Endothelial cell of umbilical vein (primary cell): ENCODE measurements at regions not wholly inside any gene's neighbourhood (a gene's known extent, or its start where the extent isn't known, plus 50 kb on each side); places are given as distances from the start of the nearest gene placed in this dataset.

Experiments
- BruUV-seq: library from RNA; stranded (reverse); fragments of 400-500 nt; replicated peaks from 2 replicates; lab custom pipeline; 2021; lab: Mats Ljungman, UMichigan
- CTCF ChIA-PET: fragments of 300-600, 350-600 bp; sonication (Branson Sonifier 250); formaldehyde crosslinking; loops from one replicate; lab custom pipeline; 2021; ENCODE audit warnings: antibody characterized with exemption, inconsistent platforms; lab: Charles Lee
- POLR2A ChIA-PET: fragments of 300-600, 350-600 bp; sonication (Branson Sonifier 250); formaldehyde crosslinking; loops from one replicate; lab custom pipeline; 2021; ENCODE audit warnings: antibody characterized with exemption, inconsistent platforms; lab: Charles Lee
- DNase-seq: peaks from one replicate; pipeline ENCODE4 v3.0.0-alpha.2; 2011; ENCODE audit warnings: low read depth, low spot score
- FAIRE-seq: peaks from 2 replicates; lab custom pipeline; 2011; peaks lifted over from hg19 to GRCh38; lab: Jason Lieb, UNC
- H2AFZ ChIP-seq: 2 replicates; pipeline ENCODE4 v1.6.0; 2012; ENCODE audit warnings: low read depth, low read length, control low read depth, inconsistent platforms
- H3K27ac ChIP-seq: 2 replicates; pipeline ENCODE4 v1.5.1; 2011; ENCODE audit warnings: low read depth, mild to moderate bottlenecking, control low read depth, low read length, moderate library complexity; ENCODE audit not compliant: insufficient read depth
- H3K27me3 ChIP-seq, 2 experiments: 2 replicates each; pipeline versions ENCODE4 v1.6.0 to v1.6.1; 2011; ENCODE audit warnings: low read length in 2 of 2, mixed read lengths in 1 of 2; ENCODE audit not compliant: control insufficient read depth in 2 of 2, insufficient read depth in 2 of 2
- H3K36me3 ChIP-seq, 2 experiments: 2 replicates in 1 of 2; 3 replicates in 1 of 2; pipeline ENCODE4 v1.5.1; 2011; ENCODE audit warnings: low read length in 2 of 2, mild to moderate bottlenecking in 1 of 2, moderate library complexity in 1 of 2; ENCODE audit not compliant: control insufficient read depth in 2 of 2, insufficient read depth in 2 of 2; ENCODE audit errors: extremely low read depth in 1 of 2
- H3K4me1 ChIP-seq: 3 replicates; pipeline ENCODE4 v1.5.1; 2011; ENCODE audit warnings: mild to moderate bottlenecking, low read length; ENCODE audit not compliant: control insufficient read depth, insufficient read depth; ENCODE audit errors: extremely low read depth
- H3K4me2 ChIP-seq: 2 replicates; pipeline ENCODE4 v1.6.1; 2011; ENCODE audit warnings: low read length, control low read depth, mixed read lengths; ENCODE audit not compliant: insufficient read depth
- H3K4me3 ChIP-seq, 3 experiments: fragments of 200-600 bp in 1 of 3; sonication (generic), shearing (Covaris generic) in 1 of 3; replicated peaks in 1 of 3; 2 replicates each; pipeline ENCODE4 v1.5.1; 2011 to 2016; ENCODE audit warnings: control low read depth in 3 of 3, low read length in 3 of 3, mild to moderate bottlenecking in 2 of 3, inconsistent platforms in 1 of 3, low read depth in 1 of 3, moderate library complexity in 1 of 3; ENCODE audit not compliant: insufficient read depth in 1 of 3
- H3K79me2 ChIP-seq: 2 replicates; pipeline ENCODE4 v1.6.0; 2012; ENCODE audit warnings: low read length, inconsistent platforms; ENCODE audit not compliant: control insufficient read depth, insufficient read depth
- H3K9ac ChIP-seq: replicated peaks from 2 replicates; pipeline ENCODE3; 2011; ENCODE audit warnings: low read length, control low read depth; ENCODE audit not compliant: insufficient read depth; ENCODE audit errors: extremely low read depth
- H3K9me1 ChIP-seq: replicated peaks from 3 replicates; pipeline ENCODE4 v1.6.0; 2011; ENCODE audit warnings: mild to moderate bottlenecking, low read length; ENCODE audit not compliant: control insufficient read depth, insufficient read depth; ENCODE audit errors: extremely low read depth
- H3K9me3 ChIP-seq: replicated peaks from 2 replicates; pipeline ENCODE4 v1.5.1; 2012; ENCODE audit warnings: low read length, inconsistent platforms; ENCODE audit not compliant: control insufficient read depth, insufficient read depth
- H4K20me1 ChIP-seq: replicated peaks from 2 replicates; pipeline ENCODE3; 2011; ENCODE audit warnings: mild to moderate bottlenecking, low read length; ENCODE audit not compliant: control insufficient read depth, insufficient read depth; ENCODE audit errors: extremely low read depth
- EZH2 ChIP-seq: IDR thresholded peaks from 2 replicates; pipeline ENCODE4 v1.6.1; 2012; ENCODE audit warnings: borderline replicate concordance, low read depth, mild to moderate bottlenecking, moderate library complexity, low read length, inconsistent platforms; ENCODE audit not compliant: severe bottlenecking
- FOS ChIP-seq: IDR thresholded peaks from 2 replicates; pipeline ENCODE4 v1.6.1; 2011; ENCODE audit warnings: mild to moderate bottlenecking, low read length, moderate library complexity, borderline replicate concordance; ENCODE audit not compliant: insufficient read depth
- GATA2 ChIP-seq: IDR thresholded peaks from 2 replicates; pipeline ENCODE4 v1.7.0; 2011; ENCODE audit warnings: low read depth, mild to moderate bottlenecking, moderate library complexity, mixed read lengths, low read length; ENCODE audit not compliant: insufficient read length, insufficient read depth
- JUN ChIP-seq: IDR thresholded peaks from 2 replicates; pipeline ENCODE4 v1.6.1; 2011; ENCODE audit warnings: borderline replicate concordance, low read depth; ENCODE audit not compliant: insufficient read length, insufficient read depth
- MYC ChIP-seq: IDR thresholded peaks from one replicate; pipeline ENCODE4 v1.6.1; 2011; ENCODE audit warnings: mild to moderate bottlenecking, low read depth, low read length
- POLR2A ChIP-seq: IDR thresholded peaks from 2 replicates; pipeline ENCODE4 v1.6.1; 2012; ENCODE audit warnings: low read depth, mild to moderate bottlenecking, control low read depth, low read length
- POLR2AphosphoS5 ChIP-seq: IDR thresholded peaks from 2 replicates; pipeline ENCODE4 v1.6.1; 2012; ENCODE audit warnings: low read depth, mild to moderate bottlenecking, control low read depth, low read length, moderate library complexity; ENCODE audit not compliant: insufficient read depth
- dilution Hi-C: fragments of 300-500 bp; cut with MboI; formaldehyde crosslinking; loops from one replicate; pipeline ENCODE4 v1.15.0; 2019; ENCODE audit warnings: low sequenced_read_pairs; ENCODE audit not compliant: extremely low pct_ligation_motif_present
- intact Hi-C: fragments of 100-400 bp; cut with micrococcal nuclease; formaldehyde crosslinking; loops from one replicate; pipeline ENCODE4 v1.10.0; 2022
- TF ChIP-seq, protein P1 (sequence below): IDR thresholded peaks from 2 replicates; pipeline ENCODE4 v1.6.1; 2011; ENCODE audit not compliant: insufficient read depth, insufficient read length
- TF ChIP-seq, protein P2 (sequence below), 2 donors: IDR thresholded peaks; 1 replicate in 1 of 2; 2 replicates in 1 of 2; pipeline ENCODE4 v1.5.1; 2011; ENCODE audit warnings: low read length in 2 of 2, mild to moderate bottlenecking in 2 of 2, moderate library complexity in 2 of 2, control low read depth in 1 of 2, inconsistent platforms in 1 of 2, low read depth in 1 of 2; ENCODE audit not compliant: insufficient read depth in 1 of 2; ENCODE audit errors: extremely low read depth in 1 of 2

GRCh38 chr5:161084115-161084514 is 232.1 kb upstream of the ATP10B start:
- no peaks in the 10 kb centered on the region for H3K79me2 ChIP-seq
- ChIA-PET POLR2A (no interaction called here), CTCF (no interaction called here)
- H3K4me1 ChIP-seq: no peaks in the 10 kb centered on the region
- DNase-seq (no peak), FAIRE-seq (no peak)
- no peaks in the 10 kb centered on the region for H3K36me3 ChIP-seq
- BruUV-seq: no TSS peak
- no peak overlapping the region for H3K27ac ChIP-seq
- H3K9me3 ChIP-seq: peaks cover 2% of the 10 kb centered on the region
- H3K9ac ChIP-seq: no peak overlapping the region
- no peak overlapping the region for H3K4me3 ChIP-seq
- no peaks in the 10 kb centered on the region for H4K20me1 ChIP-seq
- no peak overlapping the region for H3K4me2 ChIP-seq
- H2AFZ ChIP-seq: no peak overlapping the region
- no peaks in the 10 kb centered on the region for H3K9me1 ChIP-seq
- no peaks in the 10 kb centered on the region for H3K27me3 ChIP-seq
- TF ChIP-seq POLR2A (no peak), EZH2 (no peak), POLR2AphosphoS5 (no peak), MYC (no peak), GATA2 (no peak), JUN (no peak), FOS (no peak)
- TF ChIP-seq, protein P1, sequence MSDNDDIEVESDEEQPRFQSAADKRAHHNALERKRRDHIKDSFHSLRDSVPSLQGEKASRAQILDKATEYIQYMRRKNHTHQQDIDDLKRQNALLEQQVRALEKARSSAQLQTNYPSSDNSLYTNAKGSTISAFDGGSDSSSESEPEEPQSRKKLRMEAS: no peak
- TF ChIP-seq, protein P2, sequence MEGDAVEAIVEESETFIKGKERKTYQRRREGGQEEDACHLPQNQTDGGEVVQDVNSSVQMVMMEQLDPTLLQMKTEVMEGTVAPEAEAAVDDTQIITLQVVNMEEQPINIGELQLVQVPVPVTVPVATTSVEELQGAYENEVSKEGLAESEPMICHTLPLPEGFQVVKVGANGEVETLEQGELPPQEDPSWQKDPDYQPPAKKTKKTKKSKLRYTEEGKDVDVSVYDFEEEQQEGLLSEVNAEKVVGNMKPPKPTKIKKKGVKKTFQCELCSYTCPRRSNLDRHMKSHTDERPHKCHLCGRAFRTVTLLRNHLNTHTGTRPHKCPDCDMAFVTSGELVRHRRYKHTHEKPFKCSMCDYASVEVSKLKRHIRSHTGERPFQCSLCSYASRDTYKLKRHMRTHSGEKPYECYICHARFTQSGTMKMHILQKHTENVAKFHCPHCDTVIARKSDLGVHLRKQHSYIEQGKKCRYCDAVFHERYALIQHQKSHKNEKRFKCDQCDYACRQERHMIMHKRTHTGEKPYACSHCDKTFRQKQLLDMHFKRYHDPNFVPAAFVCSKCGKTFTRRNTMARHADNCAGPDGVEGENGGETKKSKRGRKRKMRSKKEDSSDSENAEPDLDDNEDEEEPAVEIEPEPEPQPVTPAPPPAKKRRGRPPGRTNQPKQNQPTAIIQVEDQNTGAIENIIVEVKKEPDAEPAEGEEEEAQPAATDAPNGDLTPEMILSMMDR (IDR thresholded peaks at IDR 0.05; ENCODE audit: extremely low read depth in 1 of 2, insufficient read depth in 1 of 2, low read depth in 1 of 2, low read length in 2 of 2): no peak
- intact Hi-C loops (no loop called here), dilution Hi-C loops (no loop called here)
